ENCODE measurements at regions not wholly inside any gene's neighbourhood (a gene's known extent, or its start where the extent isn't known, plus 50 kb on each side); places are given as distances from the start of the nearest gene placed in this dataset.
"Not testable (repeated sequence)": the region's sequence is repeated elsewhere in the genome, so short reads cannot be mapped to it uniquely, and the experiment has no call there.

DNA sequence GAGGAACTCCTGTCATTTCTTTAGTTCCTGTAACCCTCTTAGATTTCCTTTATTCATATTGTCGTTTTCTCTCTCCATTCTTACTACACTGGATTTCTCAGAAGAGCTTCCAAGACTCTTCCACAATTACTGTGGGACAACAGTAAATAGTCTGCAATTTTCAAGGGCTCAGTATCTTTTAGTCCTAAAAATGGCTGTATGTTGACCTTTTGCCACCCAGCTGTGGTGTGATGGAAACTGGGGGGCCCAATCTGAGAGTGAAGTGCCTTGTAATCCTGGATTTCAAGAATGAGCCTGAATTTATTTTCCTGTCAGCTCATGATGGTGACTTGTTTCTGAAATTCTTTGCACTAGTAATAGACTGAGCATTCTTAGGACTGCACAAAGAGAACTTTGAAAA, 277.6 kb upstream of the RASGRP1 start:
- no peaks in the 10 kb centered on the region for H3K9me3 ChIP-seq (replicated peaks; ENCODE audit: low read length)
- H3K4me1 ChIP-seq (ENCODE audit: control insufficient read depth, insufficient read depth, low read length), result peaks cover 46% of the 10 kb centered on the region
- no peak overlapping the region for H3K4me3 ChIP-seq (ENCODE audit: low read length)
- H3K27me3 ChIP-seq (ENCODE audit: control insufficient read depth, insufficient read depth, low read length), result no peaks in the 10 kb centered on the region
- H3K4me2 ChIP-seq (ENCODE audit: low read length), result no peak overlapping the region
- peak overlapping the region; percentile 14 for H3K9ac ChIP-seq (ENCODE audit: low read depth, low read length)
- no peaks in the 10 kb centered on the region for H3K36me3 ChIP-seq (ENCODE audit: insufficient read depth, low read length)

DNA sequence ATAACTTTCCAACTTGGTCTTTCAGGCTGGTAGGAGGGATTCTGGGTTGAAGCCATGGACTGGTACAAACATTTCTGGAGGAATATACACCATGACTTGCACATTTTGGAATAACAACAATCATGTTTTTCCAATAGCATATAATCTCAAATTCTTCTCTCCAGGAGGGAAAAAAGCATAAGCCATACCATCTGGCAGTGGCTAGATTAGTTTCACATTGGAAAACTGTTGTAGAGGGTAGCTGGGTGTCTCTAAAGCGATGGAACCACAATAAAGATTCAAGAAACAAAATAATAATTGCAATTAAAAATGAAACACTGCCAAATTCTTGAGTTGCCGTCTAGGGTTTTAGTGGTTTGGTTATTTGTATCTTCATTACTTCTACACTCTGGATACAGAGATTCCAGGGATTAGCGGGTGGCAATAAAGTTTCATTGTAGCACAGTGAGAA, 278.5 kb upstream of the RASGRP1 start:
- no peaks in the 10 kb centered on the region for H3K9me3 ChIP-seq (replicated peaks; ENCODE audit: low read length)
- H3K27me3 ChIP-seq (ENCODE audit: control insufficient read depth, insufficient read depth, low read length), result no peaks in the 10 kb centered on the region
- H3K9ac ChIP-seq (ENCODE audit: low read depth, low read length), result peak overlapping the region; percentile 61

DNA sequence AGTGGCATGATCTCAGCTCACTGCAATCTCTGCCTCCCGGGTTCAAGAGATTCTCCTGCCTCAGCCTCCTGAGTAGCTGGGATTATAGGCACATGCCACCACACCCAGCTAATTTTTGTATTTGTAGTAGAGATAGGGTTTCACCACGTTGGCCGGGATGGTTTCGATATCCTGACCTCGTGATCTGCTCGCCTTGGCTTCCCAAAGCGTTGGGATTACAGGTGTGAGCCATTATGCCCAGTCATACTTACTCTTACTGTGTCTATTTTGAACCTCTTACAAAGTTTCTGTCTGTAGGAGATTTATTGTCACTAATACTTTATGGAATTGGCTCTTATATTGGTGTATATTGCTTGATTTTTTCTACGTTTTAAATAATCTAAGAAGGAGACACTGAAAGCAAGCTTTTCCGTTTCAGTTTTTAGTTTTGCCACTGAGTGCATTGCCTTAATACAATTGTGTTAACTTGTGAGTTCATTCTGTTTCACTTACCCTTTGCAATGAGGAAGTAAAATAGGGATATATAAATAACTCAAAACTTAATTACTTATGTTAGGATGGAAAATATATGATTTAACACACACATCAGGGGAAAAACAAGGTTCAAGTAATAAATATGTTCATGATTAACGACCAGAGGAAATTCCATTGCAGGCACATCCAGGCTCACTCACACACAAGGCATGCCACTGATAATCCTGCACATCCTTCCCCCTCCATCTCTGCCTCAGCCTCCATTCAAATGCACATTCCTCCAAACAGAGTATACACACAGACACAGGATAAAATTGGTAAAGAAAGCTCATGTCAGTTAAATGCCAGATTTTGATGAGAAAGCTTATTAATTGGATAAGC, 279.3 kb upstream of the RASGRP1 start:
- Histone ChIP-seq H3K4me3 (ENCODE audit: low read length) (no peak overlapping the region), H3K4me2 (ENCODE audit: low read length) (peak overlapping the region; percentile 50), H3K36me3 (ENCODE audit: insufficient read depth, low read length) (no peaks in the 10 kb centered on the region), H3K4me1 (ENCODE audit: control insufficient read depth, insufficient read depth, low read length) (peaks cover 46% of the 10 kb centered on the region), H3K9me3 (replicated peaks; ENCODE audit: low read length) (no peaks in the 10 kb centered on the region), H3K27me3 (ENCODE audit: control insufficient read depth, insufficient read depth, low read length) (no peaks in the 10 kb centered on the region), H3K9ac (ENCODE audit: low read depth, low read length) (peak overlapping the region; percentile 61)

More for the DNA sequence above, 278.5 kb upstream of the RASGRP1 start:
- Histone ChIP-seq H3K4me2 (ENCODE audit: low read length) (no peak overlapping the region), H3K36me3 (ENCODE audit: insufficient read depth, low read length) (no peaks in the 10 kb centered on the region), H3K4me3 (ENCODE audit: low read length) (no peak overlapping the region), H3K4me1 (ENCODE audit: control insufficient read depth, insufficient read depth, low read length) (peaks cover 46% of the 10 kb centered on the region)

DNA sequence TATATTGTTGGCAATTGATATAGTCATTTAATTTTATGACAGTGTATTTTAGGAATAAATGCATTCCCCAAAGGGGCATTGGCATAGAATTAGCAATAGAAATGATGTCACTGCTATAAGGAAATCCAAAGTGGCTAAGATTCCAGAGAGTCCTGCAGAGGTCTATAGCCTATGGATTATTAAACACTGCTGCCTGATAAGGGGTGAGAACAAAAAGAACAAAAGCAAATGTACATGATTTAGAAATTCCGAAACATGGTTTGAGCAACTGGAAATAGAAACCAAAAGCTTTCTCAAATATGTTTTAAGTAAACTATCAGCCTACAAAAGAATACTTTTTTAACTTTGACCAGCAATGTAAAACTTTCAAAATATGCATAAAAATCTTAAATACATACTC, 280.1 kb upstream of the RASGRP1 start:
- Histone ChIP-seq H3K4me1 (ENCODE audit: control insufficient read depth, insufficient read depth, low read length) (peaks cover 46% of the 10 kb centered on the region), H3K4me3 (ENCODE audit: low read length) (no peak overlapping the region), H3K4me2 (ENCODE audit: low read length) (peak overlapping the region; percentile 50), H3K9me3 (replicated peaks; ENCODE audit: low read length) (no peaks in the 10 kb centered on the region), H3K27me3 (ENCODE audit: control insufficient read depth, insufficient read depth, low read length) (no peaks in the 10 kb centered on the region), H3K36me3 (ENCODE audit: insufficient read depth, low read length) (no peaks in the 10 kb centered on the region), H3K9ac (ENCODE audit: low read depth, low read length) (peak overlapping the region; percentile 61)

DNA sequence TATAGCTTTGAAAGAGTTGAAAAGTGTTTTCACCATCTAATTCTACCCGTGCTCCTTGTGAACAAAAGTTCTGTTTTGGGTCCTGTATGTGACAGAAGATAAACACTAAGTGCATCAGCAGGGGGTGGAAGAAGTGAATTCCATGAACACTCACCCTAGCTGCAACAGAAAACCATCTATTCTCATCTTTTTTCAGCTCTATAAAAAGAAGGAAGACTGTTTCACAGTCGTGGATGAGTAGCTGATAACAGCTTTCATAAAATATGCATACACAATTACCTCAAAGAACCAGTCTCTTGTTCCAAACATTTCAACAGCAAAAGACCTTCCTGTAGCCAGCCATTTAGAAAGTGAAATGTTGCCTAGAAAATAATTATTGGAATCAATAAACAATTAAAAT, 281.7 kb upstream of the RASGRP1 start:
- Histone ChIP-seq H3K4me3 (ENCODE audit: low read length) (no peak overlapping the region), H3K4me1 (ENCODE audit: control insufficient read depth, insufficient read depth, low read length) (peaks cover 46% of the 10 kb centered on the region), H3K9ac (ENCODE audit: low read depth, low read length) (no peak overlapping the region), H3K4me2 (ENCODE audit: low read length) (no peak overlapping the region), H3K9me3 (replicated peaks; ENCODE audit: low read length) (no peaks in the 10 kb centered on the region), H3K27me3 (ENCODE audit: control insufficient read depth, insufficient read depth, low read length) (no peaks in the 10 kb centered on the region), H3K36me3 (ENCODE audit: insufficient read depth, low read length) (no peaks in the 10 kb centered on the region)

- H3K36me3 ChIP-seq (ENCODE audit: insufficient read depth, low read length), result no peaks in the 10 kb centered on the region
- H3K9me3 ChIP-seq (replicated peaks; ENCODE audit: low read length), result no peaks in the 10 kb centered on the region
- H3K4me2 ChIP-seq (ENCODE audit: low read length), result no peak overlapping the region
- H3K4me1 ChIP-seq (ENCODE audit: control insufficient read depth, insufficient read depth, low read length), result peaks cover 38% of the 10 kb centered on the region
- H3K27me3 ChIP-seq (ENCODE audit: control insufficient read depth, insufficient read depth, low read length), result no peaks in the 10 kb centered on the region
- no peak overlapping the region for H3K9ac ChIP-seq (ENCODE audit: low read depth, low read length)
- no peak overlapping the region for H3K4me3 ChIP-seq (ENCODE audit: low read length)
Observed at GRCh38 chr15:38847666-38848065, 283.1 kb upstream of the RASGRP1 start.

DNA sequence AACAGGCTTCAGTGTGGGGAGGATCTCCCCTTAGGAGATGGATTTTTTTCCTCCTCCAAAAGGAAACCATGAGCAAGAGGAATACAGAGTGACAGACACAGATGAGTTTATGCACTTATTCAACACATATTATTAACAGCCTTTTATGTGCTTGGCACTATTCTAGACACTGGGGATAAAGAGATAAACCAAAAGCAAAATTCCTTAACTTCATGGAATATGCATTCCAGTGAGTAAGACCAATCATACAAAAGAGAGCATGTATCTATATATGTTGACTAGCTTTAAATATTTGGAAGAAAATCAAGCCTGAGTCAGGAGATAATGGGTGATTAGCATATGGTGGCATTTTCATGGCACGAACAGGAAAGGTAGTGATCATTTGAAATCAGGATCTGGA, 284.4 kb upstream of the RASGRP1 start:
- Histone ChIP-seq H3K4me1 (ENCODE audit: control insufficient read depth, insufficient read depth, low read length) (peaks cover 24% of the 10 kb centered on the region), H3K36me3 (ENCODE audit: insufficient read depth, low read length) (no peaks in the 10 kb centered on the region), H3K4me2 (ENCODE audit: low read length) (no peak overlapping the region), H3K9me3 (replicated peaks; ENCODE audit: low read length) (no peaks in the 10 kb centered on the region), H3K9ac (ENCODE audit: low read depth, low read length) (no peak overlapping the region), H3K27me3 (ENCODE audit: control insufficient read depth, insufficient read depth, low read length) (no peaks in the 10 kb centered on the region), H3K4me3 (ENCODE audit: low read length) (no peak overlapping the region)

GRCh38 chr15:38852188-38852587, 287.6 kb upstream of the RASGRP1 start:
- H3K9me3 ChIP-seq (replicated peaks; ENCODE audit: low read length); H3K4me2 ChIP-seq (ENCODE audit: low read length); H3K4me3 ChIP-seq (ENCODE audit: low read length); H3K4me1 ChIP-seq (ENCODE audit: control insufficient read depth, insufficient read depth, low read length); H3K27me3 ChIP-seq (ENCODE audit: control insufficient read depth, insufficient read depth, low read length); H3K9ac ChIP-seq (ENCODE audit: low read depth, low read length); H3K36me3 ChIP-seq (ENCODE audit: insufficient read depth, low read length): not testable (repeated sequence)

- H3K9ac ChIP-seq (ENCODE audit: low read depth, low read length), result no peak overlapping the region
- no peaks in the 10 kb centered on the region for H3K27me3 ChIP-seq (ENCODE audit: control insufficient read depth, insufficient read depth, low read length)
- H3K4me1 ChIP-seq (ENCODE audit: control insufficient read depth, insufficient read depth, low read length), result no peaks in the 10 kb centered on the region
- no peaks in the 10 kb centered on the region for H3K36me3 ChIP-seq (ENCODE audit: insufficient read depth, low read length)
- H3K9me3 ChIP-seq (replicated peaks; ENCODE audit: low read length), result no peaks in the 10 kb centered on the region
- H3K4me3 ChIP-seq (ENCODE audit: low read length), result no peak overlapping the region
- H3K4me2 ChIP-seq (ENCODE audit: low read length), result no peak overlapping the region
Observed at GRCh38 chr15:38853608-38854007, 289.0 kb upstream of the RASGRP1 start.

DNA sequence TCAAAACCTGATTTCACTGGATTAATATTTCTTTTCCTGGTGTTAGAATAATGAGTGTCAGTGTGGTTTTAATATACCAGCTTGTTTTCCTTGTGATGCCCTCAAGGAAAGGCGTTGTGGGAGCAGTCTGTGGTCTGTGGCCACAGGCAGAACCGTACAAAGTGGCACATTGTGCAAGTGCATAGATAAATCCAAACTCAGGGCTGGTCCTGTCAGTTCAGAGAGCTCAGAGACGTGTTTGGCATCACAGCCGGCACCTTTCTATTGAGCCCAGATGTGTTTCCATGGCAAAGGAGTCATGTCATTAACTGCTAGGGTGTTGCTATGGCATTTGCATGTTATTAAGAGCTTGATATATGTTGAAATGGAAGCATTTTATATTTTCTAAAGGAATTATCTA, 289.9 kb upstream of the RASGRP1 start:
- no peaks in the 10 kb centered on the region for H3K4me1 ChIP-seq (ENCODE audit: control insufficient read depth, insufficient read depth, low read length)
- H3K4me3 ChIP-seq (ENCODE audit: low read length), result no peak overlapping the region
- no peak overlapping the region for H3K9ac ChIP-seq (ENCODE audit: low read depth, low read length)
- H3K27me3 ChIP-seq (ENCODE audit: control insufficient read depth, insufficient read depth, low read length), result no peaks in the 10 kb centered on the region
- H3K36me3 ChIP-seq (ENCODE audit: insufficient read depth, low read length), result no peaks in the 10 kb centered on the region
- H3K4me2 ChIP-seq (ENCODE audit: low read length), result no peak overlapping the region
- no peaks in the 10 kb centered on the region for H3K9me3 ChIP-seq (replicated peaks; ENCODE audit: low read length)

GRCh38 chr15:38857814-38858213, 293.2 kb upstream of the RASGRP1 start:
- Histone ChIP-seq H3K9me3 (replicated peaks; ENCODE audit: low read length) (no peaks in the 10 kb centered on the region), H3K9ac (ENCODE audit: low read depth, low read length) (no peak overlapping the region), H3K4me1 (ENCODE audit: control insufficient read depth, insufficient read depth, low read length) (peaks cover 13% of the 10 kb centered on the region), H3K36me3 (ENCODE audit: insufficient read depth, low read length) (no peaks in the 10 kb centered on the region), H3K4me2 (ENCODE audit: low read length) (no peak overlapping the region), H3K27me3 (ENCODE audit: control insufficient read depth, insufficient read depth, low read length) (no peaks in the 10 kb centered on the region), H3K4me3 (ENCODE audit: low read length) (no peak overlapping the region)

DNA sequence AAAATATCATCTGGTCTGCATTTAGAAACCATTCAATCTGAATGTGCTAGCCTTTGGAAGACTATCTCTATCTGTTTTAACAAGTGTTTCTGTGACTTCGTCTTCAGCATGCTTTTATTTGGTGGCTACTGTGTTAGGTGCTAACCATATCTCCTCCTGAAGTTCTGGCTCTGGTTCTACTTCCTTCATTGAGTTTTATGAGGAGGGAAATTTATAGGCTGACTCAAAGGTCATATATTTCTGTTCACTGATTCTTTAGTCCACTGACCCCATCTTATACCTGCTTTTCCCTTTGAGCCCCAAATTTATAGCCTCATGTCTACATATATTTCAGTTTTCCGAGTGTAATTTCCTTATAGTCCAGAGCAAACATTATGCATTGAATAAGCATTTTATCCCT, 295.0 kb upstream of the RASGRP1 start:
- Histone ChIP-seq H3K27me3 (ENCODE audit: control insufficient read depth, insufficient read depth, low read length) (no peaks in the 10 kb centered on the region), H3K4me1 (ENCODE audit: control insufficient read depth, insufficient read depth, low read length) (peaks cover 19% of the 10 kb centered on the region), H3K4me3 (ENCODE audit: low read length) (no peak overlapping the region), H3K9me3 (replicated peaks; ENCODE audit: low read length) (no peaks in the 10 kb centered on the region), H3K9ac (ENCODE audit: low read depth, low read length) (no peak overlapping the region), H3K4me2 (ENCODE audit: low read length) (no peak overlapping the region), H3K36me3 (ENCODE audit: insufficient read depth, low read length) (no peaks in the 10 kb centered on the region)

Measured in skeletal muscle satellite cell (primary cell).